ENCODE measurements at regions not wholly inside any gene's neighbourhood (a gene's known extent, or its start where the extent isn't known, plus 50 kb on each side); places are given as distances from the start of the nearest gene placed in this dataset.

DNA sequence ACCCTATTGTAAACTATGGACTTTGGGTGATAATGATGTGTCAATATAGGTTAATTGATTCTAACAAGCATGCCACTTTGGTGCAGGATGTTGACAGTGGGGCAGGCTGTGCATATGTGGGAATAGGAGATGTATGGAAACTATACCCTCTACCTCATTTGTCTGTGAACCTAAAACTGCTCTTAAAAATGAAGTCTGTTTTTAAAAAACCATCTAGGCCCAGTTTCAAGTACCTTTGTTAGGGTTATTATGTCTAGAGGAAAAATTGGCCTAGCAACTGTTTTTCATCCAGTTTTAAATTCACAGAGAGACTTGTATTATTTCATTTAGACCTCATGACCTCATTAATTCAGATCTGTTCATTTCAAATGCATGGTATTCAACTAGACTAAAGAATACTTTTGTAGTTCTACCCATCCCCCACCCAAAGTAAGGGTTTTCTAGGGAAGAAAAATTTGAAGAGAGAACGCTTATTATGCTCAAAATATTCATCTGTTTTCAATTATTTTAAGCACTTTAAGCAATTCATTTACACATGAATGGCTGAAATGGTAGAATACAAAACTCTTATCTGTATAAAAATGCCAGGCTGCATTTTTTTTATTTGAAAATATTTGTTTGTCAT is 1781.9 kb upstream of the MIR17HG start:
- no peak for TF ChIP-seq EZH2 (IDR thresholded peaks at IDR 0.05; ENCODE audit: borderline replicate concordance)
- TF ChIP-seq, protein P1, sequence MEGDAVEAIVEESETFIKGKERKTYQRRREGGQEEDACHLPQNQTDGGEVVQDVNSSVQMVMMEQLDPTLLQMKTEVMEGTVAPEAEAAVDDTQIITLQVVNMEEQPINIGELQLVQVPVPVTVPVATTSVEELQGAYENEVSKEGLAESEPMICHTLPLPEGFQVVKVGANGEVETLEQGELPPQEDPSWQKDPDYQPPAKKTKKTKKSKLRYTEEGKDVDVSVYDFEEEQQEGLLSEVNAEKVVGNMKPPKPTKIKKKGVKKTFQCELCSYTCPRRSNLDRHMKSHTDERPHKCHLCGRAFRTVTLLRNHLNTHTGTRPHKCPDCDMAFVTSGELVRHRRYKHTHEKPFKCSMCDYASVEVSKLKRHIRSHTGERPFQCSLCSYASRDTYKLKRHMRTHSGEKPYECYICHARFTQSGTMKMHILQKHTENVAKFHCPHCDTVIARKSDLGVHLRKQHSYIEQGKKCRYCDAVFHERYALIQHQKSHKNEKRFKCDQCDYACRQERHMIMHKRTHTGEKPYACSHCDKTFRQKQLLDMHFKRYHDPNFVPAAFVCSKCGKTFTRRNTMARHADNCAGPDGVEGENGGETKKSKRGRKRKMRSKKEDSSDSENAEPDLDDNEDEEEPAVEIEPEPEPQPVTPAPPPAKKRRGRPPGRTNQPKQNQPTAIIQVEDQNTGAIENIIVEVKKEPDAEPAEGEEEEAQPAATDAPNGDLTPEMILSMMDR (IDR thresholded peaks at IDR 0.05; ENCODE audit: poor library complexity): no peak
- Histone ChIP-seq H3K9me3 (ENCODE audit: low read depth) (no peaks in the 10 kb centered on the region), H3K27me3 (no peaks in the 10 kb centered on the region), H4K20me1 (ENCODE audit: insufficient read depth, poor library complexity, severe bottlenecking) (no peaks in the 10 kb centered on the region), H2AFZ (no peak overlapping the region), H3K79me2 (no peaks in the 10 kb centered on the region), H3K4me2 (no peak overlapping the region), H3K4me1 (ENCODE audit: insufficient read depth) (no peaks in the 10 kb centered on the region), H3K36me3 (replicated peaks; ENCODE audit: insufficient read depth, low read depth) (no peaks in the 10 kb centered on the region), H3K9me2 (replicated peaks; ENCODE audit: insufficient read depth) (no peaks in the 10 kb centered on the region), H3K4me3 (no peak overlapping the region), H3K27ac (no peak overlapping the region)
- no peak for DNase-seq (ENCODE audit: low spot score)
- WGBS (ENCODE audit: low lambda C conversion rate, missing lambda C conversion rate): 92% methylated on average over 1 of the region's 1 CpG

DNA sequence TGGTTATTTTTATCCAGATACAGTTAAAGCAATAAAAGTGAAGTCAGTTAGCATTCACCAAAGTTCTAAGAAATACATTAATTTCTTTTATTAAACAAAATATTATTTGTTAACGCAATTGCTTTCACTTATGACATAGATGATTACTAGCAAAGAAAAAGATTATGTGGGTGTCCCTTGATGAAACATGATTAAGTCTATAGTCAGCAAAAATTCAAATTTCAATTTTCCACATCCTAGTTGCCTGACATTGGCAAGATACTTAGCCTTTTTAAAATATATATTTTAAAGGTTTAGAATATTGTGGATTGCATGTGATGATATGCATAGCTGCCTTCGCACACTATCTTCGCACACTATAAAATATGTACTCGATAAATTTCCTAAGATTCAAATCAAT is 1780.5 kb upstream of the MIR17HG start:
- Histone ChIP-seq H2AFZ (no peak overlapping the region), H3K36me3 (replicated peaks; ENCODE audit: insufficient read depth, low read depth) (no peaks in the 10 kb centered on the region)

DNA sequence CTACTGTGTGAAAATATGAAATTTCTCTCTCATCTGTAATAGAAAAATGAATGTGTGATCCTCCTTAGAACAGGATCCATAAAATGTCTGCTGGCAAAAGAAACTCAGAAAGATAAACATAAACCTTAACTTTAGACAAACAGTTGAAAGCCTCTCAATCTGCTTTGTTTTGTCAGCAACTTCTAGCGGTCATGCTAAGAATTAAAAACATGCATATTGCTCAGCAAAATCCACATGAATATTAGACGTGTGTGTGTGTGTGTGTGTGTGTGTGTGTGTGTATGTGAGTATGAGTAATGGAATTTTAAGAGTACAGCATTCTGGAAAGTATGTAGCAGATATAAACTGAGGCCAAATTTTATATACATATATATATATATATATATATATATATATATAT is 1779.2 kb upstream of the MIR17HG start:
- 47% methylated on average over 2 of the region's 2 CpGs for WGBS (ENCODE audit: low lambda C conversion rate, missing lambda C conversion rate)
- Histone ChIP-seq H3K27ac (no peak overlapping the region), H4K20me1 (ENCODE audit: insufficient read depth, poor library complexity, severe bottlenecking) (no peaks in the 10 kb centered on the region), H3K4me2 (no peak overlapping the region), H3K4me1 (ENCODE audit: insufficient read depth) (no peaks in the 10 kb centered on the region), H3K27me3 (no peaks in the 10 kb centered on the region), H3K4me3 (no peak overlapping the region), H3K36me3 (replicated peaks; ENCODE audit: insufficient read depth, low read depth) (no peaks in the 10 kb centered on the region), H3K9me3 (ENCODE audit: low read depth) (no peaks in the 10 kb centered on the region), H2AFZ (no peak overlapping the region), H3K9me2 (replicated peaks; ENCODE audit: insufficient read depth) (no peaks in the 10 kb centered on the region), H3K79me2 (no peaks in the 10 kb centered on the region)
- DNase-seq (ENCODE audit: low spot score): no peak
- TF ChIP-seq EZH2phosphoT487 (IDR thresholded peaks at IDR 0.05; ENCODE audit: low read depth, severe bottlenecking, unreplicated experiment) (no peak), EZH2 (IDR thresholded peaks at IDR 0.05; ENCODE audit: borderline replicate concordance) (no peak)
- TF ChIP-seq, protein P1 (IDR thresholded peaks at IDR 0.05; ENCODE audit: poor library complexity): no peak

More for the DNA sequence above, 1780.5 kb upstream of the MIR17HG start:
- Histone ChIP-seq H3K9me3 (ENCODE audit: low read depth) (no peaks in the 10 kb centered on the region), H3K79me2 (no peaks in the 10 kb centered on the region), H3K9me2 (replicated peaks; ENCODE audit: insufficient read depth) (no peaks in the 10 kb centered on the region), H3K27ac (no peak overlapping the region), H3K4me1 (ENCODE audit: insufficient read depth) (no peaks in the 10 kb centered on the region), H3K4me3 (no peak overlapping the region), H4K20me1 (ENCODE audit: insufficient read depth, poor library complexity, severe bottlenecking) (no peaks in the 10 kb centered on the region), H3K4me2 (no peak overlapping the region), H3K27me3 (no peaks in the 10 kb centered on the region)
- TF ChIP-seq, protein P1 (IDR thresholded peaks at IDR 0.05; ENCODE audit: poor library complexity): no peak
- TF ChIP-seq EZH2phosphoT487 (IDR thresholded peaks at IDR 0.05; ENCODE audit: low read depth, severe bottlenecking, unreplicated experiment) (no peak), EZH2 (IDR thresholded peaks at IDR 0.05; ENCODE audit: borderline replicate concordance) (no peak)
- no peak for DNase-seq (ENCODE audit: low spot score)
- 96% methylated on average over 4 of the region's 4 CpGs for WGBS (ENCODE audit: low lambda C conversion rate, missing lambda C conversion rate)

DNA sequence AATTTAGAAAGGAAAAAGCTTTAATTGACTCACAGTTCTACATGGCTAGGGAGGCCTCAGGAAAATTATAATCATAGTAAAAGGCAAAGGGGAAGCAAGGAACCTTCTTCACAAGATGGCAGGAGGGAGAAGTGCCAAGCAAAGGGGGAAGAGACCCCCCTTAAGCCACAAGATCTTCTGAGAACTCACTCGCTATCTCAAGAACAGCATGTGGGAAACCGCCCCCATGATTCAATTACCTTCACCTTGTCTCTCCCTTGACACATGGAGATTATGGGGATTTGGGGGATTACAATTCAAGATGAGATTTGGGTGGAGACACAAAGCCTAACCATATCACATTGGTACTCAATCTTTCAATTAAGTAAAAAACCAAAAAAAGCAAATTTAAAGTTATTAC is 1778.7 kb upstream of the MIR17HG start:
- Histone ChIP-seq H3K4me1 (ENCODE audit: insufficient read depth) (no peaks in the 10 kb centered on the region), H3K79me2 (no peaks in the 10 kb centered on the region), H3K4me3 (no peak overlapping the region), H3K27ac (no peak overlapping the region), H4K20me1 (ENCODE audit: insufficient read depth, poor library complexity, severe bottlenecking) (no peaks in the 10 kb centered on the region), H3K9me3 (ENCODE audit: low read depth) (no peaks in the 10 kb centered on the region), H3K27me3 (no peaks in the 10 kb centered on the region), H2AFZ (no peak overlapping the region), H3K4me2 (no peak overlapping the region), H3K9me2 (replicated peaks; ENCODE audit: insufficient read depth) (no peaks in the 10 kb centered on the region), H3K36me3 (replicated peaks; ENCODE audit: insufficient read depth, low read depth) (no peaks in the 10 kb centered on the region)
- TF ChIP-seq EZH2 (IDR thresholded peaks at IDR 0.05; ENCODE audit: borderline replicate concordance) (no peak), EZH2phosphoT487 (IDR thresholded peaks at IDR 0.05; ENCODE audit: low read depth, severe bottlenecking, unreplicated experiment) (no peak)
- 93% methylated on average over 2 of the region's 2 CpGs for WGBS (ENCODE audit: low lambda C conversion rate, missing lambda C conversion rate)
- DNase-seq (ENCODE audit: low spot score): no peak
